GM18519 (cell line): ENCODE measurements at regions not wholly inside any gene's neighbourhood (a gene's known extent, or its start where the extent isn't known, plus 50 kb on each side); places are given as distances from the start of the nearest gene placed in this dataset.

Source experiments
- ATAC-seq: cut with Tn5 transposase; IDR thresholded peaks from one replicate; pipeline ENCODE4 v1.9.1; 2021; ENCODE audit warnings: mild to moderate bottlenecking, moderate library complexity; ENCODE audit not compliant: unreplicated experiment, low FRiP score

GRCh38 chr3:117618462-117618861 is 908.9 kb downstream of the TUSC7 start:
- no peak for ATAC-seq

DNA sequence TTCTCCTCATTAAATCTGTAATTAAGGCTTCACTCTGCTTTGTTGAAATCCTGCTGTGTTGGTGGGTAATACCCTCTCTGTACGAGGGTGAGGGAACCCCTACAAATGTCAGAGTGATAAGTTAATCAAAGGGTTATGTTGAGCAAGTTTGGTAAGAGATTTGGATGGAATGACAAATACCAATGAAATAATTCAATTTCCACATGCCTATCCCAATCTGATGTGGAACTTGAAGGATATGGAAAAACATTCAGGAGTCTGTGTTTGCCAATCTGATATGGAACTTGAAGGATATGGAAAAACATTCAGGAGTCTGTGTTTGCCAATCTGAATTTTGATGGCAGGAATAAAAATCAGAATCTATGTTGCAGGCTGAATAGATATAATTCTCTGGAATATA is 910.2 kb downstream of the TUSC7 start:
- ATAC-seq = no peak

- ATAC-seq = no peak
Observed at GRCh38 chr3:117622171-117622841, 912.7 kb downstream of the TUSC7 start.

DNA sequence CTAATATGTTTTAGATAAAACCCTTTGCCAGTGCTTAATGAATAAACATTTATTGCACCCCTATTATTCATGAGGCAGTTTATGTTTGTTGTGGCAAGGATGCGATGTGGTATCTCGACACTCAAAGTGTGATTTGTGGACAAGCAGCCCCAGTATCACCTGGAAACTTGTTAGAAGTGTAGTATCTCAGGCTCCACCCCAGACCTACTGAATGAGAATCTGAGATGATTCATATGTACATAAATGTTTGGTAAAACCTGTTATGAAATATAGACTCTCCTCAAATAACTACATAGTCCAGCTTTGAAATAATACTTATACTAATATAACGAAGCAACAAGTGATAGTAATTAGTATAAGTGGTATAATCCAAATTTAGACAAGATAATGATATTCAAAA is 914.8 kb downstream of the TUSC7 start:
- no peak for ATAC-seq

GRCh38 chr3:117625174-117625573 is 915.6 kb downstream of the TUSC7 start:
- ATAC-seq = no peak

GRCh38 chr3:117626577-117626976 is 917.0 kb downstream of the TUSC7 start:
- ATAC-seq = no peak

DNA sequence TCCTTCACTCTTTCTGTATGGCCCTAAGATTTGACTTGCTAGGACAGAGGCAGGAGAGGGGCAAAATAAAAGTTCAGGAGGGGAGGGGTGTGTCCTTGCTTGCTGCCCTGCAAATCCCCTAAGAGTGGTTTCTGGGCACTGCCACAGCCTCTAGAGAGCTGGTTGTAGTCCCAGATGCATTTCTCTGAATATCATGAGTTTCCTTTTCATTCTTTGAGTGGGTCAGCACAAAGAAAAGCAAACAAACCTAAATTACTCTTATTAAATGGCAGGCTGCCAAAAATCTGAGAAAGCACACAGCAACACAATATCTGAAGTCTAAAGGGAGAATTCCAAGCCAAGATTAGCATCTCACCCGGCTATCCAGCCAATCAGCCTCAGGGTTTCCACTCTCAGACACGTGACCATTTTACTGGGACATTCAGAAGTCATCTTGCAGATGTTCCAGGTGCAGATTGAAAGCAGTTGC is 919.3 kb downstream of the TUSC7 start:
- ATAC-seq = no peak

DNA sequence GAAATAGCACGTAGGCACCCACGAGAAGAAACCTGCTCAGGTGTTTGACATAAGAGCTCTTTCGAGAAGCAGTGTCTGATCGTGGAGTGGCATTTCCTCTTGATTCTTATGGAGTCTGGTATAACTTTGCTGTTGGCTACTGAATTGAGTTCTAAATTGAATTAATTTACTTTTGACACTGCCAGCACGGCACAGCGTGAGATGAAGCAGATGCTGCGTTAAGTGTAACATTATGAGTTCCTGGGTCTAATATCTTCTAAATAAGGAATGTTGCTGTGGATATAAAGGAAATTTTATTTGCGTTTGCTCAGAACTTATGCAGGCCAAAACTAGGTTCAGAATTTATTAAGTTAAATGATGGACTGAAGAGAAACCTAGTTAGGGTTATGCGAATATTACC is 919.9 kb downstream of the TUSC7 start:
- no peak for ATAC-seq

GRCh38 chr3:117630469-117630868 is 920.9 kb downstream of the TUSC7 start:
- ATAC-seq = peak; percentile 76

GRCh38 chr3:117630885-117631284 is 921.3 kb downstream of the TUSC7 start:
- peak; percentile 10 for ATAC-seq

DNA sequence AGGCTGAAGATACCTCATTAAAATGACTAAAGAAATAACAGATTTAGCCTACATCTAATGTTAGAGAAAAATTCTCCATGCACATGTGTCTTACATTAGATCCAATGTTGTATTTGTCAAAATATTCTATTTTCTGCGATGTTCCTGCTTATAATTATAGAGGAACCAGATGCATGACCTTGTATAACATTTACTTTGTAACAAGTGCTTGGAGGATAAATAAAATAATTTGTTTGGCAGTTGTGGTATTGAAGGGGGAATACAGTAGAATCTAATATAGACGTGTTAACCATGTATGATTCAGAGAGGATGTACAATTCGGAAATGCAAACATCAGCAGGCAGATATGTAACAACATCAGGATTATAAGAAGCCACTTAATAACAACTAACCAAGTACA is 922.2 kb downstream of the TUSC7 start:
- no peak for ATAC-seq

DNA sequence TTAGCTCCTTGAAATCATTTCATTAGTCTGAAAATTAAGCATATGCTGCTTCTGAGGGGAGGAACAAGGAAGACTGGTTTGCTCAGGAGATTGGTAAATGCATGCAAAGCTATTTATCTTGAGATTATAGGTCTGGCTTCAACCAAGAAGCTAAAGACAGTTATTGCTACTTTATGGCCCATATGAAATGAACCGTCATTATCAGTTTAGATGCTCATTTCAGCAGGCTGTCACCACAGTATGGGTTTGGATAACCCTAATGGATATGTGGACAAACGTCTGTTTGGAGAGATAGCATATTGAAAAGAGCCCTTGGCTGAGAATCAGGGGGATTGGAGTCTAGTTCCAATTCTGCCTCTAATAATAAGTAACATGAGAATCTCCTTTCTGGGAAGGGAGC is 922.6 kb downstream of the TUSC7 start:
- ATAC-seq = no peak

DNA sequence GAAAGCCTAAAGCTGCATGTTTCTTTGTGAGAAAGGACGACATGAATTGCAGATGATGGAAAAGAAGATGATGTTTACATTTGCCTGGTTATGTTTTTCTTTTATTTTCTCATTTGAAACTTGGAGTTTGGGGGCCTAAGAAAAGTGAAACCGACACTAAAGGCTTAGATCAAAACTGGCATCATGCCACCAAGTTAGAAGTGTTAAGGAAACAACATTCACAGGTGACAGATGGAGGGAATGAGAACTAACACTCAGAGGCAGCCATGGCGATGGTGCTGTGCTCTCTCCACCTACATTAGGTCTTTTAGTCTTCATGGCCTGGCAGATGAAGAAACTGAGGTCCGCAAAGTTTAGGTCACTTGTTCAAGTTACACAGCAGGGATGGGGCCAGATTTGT is 923.6 kb downstream of the TUSC7 start:
- no peak for ATAC-seq

DNA sequence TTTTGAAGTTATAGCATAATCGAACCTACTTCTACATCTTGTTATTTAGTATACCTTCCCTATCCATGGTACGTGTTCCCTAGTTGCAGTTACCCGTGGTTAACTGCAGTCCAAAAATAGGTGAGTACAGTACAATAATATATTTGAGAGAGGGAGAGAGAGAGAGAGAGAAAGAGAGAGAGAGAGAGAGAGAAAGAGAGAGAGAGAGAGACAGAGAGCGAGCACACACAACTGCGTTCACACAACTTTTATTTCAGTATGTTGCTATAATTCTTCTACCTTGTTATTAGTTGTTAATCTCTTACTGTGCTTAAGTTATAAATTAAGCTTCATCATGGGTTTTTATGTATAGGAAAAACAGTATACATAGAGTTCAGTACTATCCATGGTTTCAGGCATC is 928.1 kb downstream of the TUSC7 start:
- ATAC-seq = no peak

DNA sequence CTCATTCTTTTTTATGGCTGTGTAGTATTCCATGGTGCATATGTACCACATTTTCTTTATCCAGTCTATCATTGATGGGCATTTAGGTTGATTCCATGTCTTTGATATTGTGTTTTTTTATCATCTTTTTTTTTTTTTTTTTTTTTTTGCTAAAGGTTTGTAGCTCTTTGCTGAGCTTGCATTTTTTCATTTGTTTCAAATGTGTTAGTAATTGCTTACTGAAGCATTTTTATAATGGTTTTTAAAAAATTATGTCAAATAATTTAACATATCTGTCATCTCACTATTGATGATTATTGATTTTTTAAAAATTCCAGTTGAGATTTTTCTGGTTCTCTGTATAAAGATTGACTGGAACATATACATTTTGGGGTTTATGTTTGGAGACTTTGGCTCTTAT is 934.6 kb downstream of the TUSC7 start:
- no peak for ATAC-seq

- ATAC-seq = peak; percentile 79
Observed at GRCh38 chr3:117645561-117646242, 936.1 kb downstream of the TUSC7 start.

DNA sequence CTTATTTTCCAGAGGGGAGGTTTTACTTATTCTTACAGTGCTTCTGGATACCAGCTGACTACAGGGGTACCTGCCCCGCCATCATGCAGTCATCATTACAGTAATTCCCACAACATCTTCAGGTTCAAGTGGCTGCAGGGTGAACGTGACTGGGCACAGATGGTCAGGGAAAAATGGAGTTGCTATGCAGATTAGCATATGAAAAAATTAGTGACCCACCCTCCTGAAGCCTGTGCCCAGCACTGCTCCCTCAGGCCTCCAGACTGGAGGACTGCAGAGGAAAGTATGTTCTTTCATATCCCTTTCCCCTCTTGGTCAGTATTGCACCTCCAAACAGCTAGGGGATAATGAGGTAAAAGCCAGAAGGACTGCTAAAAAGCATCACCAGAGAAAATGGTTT is 937.9 kb downstream of the TUSC7 start:
- no peak for ATAC-seq

DNA sequence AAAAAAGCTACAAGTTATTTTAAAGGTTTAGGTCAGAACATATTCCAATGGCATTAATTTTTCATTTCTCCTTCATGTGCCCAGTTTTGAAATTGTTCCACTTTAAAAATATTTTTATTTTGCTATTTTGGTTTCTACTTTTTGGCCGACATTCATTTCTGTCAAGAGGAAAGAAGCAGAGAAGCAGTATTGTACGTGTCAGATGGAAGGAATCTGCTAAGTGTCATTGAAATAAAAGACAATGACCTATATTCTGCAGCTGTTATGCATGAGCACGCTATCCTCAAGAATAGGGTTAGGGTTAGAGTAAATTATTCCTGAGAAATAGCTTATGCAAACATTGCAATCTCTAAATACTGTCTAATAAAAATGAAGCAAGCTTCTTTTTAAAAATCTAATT is 941.7 kb downstream of the TUSC7 start:
- ATAC-seq = no peak

DNA sequence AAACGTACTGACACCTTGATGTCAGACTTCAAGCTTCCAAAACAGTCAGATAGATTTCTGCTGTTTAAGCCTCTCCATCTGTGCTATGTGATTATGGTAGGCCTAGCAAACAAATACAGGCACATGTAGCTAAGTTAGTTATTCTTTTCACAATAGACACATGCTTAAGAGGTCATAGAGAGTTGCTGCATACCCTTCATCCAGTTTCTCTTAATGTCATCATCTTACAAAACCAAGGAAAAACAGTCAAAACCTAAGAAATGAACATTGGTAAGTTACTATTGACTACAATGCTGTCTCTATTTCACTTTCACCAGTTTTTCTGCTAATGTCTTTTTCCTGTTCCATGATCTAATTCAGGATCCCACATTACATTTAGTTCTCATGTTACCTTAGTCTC is 946.8 kb downstream of the TUSC7 start:
- ATAC-seq = no peak

DNA sequence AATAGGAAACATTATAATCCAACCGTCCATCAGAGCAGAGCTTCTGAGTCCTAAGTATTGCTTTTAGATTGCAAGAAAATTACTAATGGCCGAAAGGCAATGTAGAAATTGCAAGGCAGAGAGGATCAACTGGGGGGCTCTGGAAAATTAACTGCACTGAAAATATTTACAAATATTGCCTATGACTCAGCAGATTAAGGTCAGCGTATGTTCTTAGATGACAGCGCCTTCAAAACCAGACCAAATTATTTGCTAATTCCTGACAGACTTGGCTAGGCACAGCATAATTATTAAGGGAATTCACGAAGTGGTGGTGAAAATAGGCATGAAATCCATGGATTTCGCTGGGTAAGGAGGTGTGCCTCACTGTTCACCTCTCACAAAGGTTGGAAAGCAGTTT is 947.7 kb downstream of the TUSC7 start:
- ATAC-seq = no peak

DNA sequence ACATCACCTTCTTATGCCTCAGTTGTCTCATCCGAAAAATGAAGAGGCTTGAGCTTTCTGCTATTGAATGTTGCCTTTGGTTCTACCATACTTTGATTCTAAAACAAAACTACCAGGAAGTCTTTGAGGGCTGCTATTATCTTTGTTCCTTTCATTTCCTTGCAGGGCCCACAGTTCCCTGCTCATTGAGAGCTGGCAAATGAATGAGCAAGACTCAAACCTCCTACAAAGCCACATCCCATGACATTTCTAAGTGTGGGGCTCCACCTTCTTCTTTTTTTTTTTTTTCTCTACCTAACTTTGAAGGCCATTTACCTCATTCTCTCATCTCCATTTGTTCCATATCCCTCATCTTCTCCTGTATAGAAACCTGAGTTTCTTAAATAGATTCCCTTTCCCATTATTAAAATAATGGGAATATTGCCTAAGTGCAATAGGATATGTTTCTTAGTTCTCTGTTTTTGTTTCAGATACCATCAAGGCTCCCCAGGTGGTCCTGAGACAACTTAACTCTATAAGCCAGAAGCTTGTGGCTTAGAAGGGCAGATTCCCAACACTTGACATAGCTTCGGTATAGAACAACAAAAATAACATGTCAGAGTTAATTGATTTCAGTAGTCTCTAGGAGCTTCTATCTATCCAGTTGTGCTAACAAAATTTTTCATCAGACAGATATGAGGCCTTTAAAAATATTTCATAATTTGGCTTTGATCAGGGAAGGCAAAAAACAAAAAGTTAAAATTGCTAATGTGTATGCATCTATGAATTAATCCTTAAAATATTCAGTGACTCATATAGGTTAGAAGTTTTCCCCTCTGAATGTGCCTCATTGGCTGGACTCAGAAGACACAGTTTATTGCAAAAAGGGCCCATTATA is 951.6 kb downstream of the TUSC7 start:
- no peak for ATAC-seq

DNA sequence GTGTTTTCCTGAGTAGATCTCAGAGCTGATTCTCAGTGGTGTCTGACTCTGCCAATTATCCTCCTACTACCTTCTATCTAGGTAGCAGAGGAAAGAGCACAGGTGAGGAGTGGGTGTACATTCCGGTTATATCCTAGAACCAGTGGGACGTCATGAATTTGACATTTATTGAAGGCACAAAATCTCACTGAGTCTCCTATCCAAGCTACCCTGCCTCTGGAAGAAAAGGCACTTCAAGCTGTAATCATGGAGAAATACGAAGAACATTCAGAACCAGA is 952.2 kb downstream of the TUSC7 start:
- ATAC-seq = no peak
